Skeletal muscle satellite cell (primary cell): ENCODE measurements at regions not wholly inside any gene's neighbourhood (a gene's known extent, or its start where the extent isn't known, plus 50 kb on each side); places are given as distances from the start of the nearest gene placed in this dataset.

Experiments
- H3K27me3 ChIP-seq: 2 replicates; pipeline ENCODE4 v1.7.0; 2013; ENCODE audit warnings: low read length; ENCODE audit not compliant: control insufficient read depth, insufficient read depth
- H3K36me3 ChIP-seq: 2 replicates; pipeline ENCODE4 v1.7.0; 2013; ENCODE audit warnings: mild to moderate bottlenecking, control low read depth, low read length; ENCODE audit not compliant: insufficient read depth
- H3K4me1 ChIP-seq: 2 replicates; pipeline ENCODE4 v1.7.0; 2013; ENCODE audit warnings: low read length; ENCODE audit not compliant: control insufficient read depth, insufficient read depth
- H3K4me2 ChIP-seq: 2 replicates; pipeline ENCODE4 v1.7.0; 2013; ENCODE audit warnings: mild to moderate bottlenecking, low read length
- H3K4me3 ChIP-seq: 2 replicates; pipeline ENCODE4 v1.7.0; 2013; ENCODE audit warnings: low read length
- H3K9ac ChIP-seq: 2 replicates; pipeline ENCODE4 v1.7.0; 2013; ENCODE audit warnings: mild to moderate bottlenecking, low read depth, low read length, moderate library complexity
- H3K9me3 ChIP-seq: replicated peaks from 2 replicates; pipeline ENCODE4 v1.7.0; 2013; ENCODE audit warnings: mild to moderate bottlenecking, control low read depth, low read length

DNA sequence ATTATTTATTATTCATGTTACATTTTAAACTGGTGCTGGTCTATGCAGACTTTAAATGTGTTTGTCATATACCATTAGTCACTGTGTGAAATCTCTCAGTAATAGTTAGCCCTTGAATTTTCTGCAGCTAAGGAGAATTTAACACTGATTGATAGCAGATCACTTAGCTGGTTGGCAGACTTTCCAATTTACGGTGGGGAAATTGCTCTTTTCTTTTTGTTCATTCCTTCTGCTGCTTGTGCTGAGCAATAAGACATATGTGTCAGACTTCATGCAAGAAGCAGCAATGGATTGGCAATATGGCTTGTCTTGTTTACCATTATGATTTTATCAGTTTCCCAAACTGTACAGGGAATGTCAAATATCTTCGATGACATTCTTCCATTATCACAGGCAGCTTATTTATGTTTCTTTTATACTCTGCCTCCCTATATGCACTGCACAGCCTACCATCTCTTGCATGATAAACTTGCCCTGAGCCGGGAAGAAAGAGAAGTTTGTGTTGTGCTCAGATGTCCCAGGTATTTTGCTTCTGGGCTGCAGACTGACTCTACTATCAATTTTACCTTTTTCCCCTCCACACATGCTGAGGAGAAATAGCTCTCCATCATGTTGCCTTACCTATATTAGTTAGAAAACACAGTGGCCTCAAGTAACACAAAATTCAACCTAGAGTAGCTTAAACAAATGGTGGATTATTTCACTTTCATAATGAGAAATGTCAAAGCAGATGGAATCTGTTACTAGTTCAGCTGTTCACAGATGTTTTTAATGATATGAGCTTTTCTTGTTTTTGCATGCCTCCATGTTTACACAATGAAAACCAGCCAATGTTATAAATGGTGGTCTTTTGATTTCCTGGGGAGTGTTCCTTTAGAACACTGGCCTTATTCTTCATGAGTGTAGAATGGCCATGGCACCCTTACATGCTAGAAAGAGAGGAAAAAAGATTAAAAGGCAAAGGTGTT, 968.1 kb upstream of the GOT2 start:
- no peak overlapping the region for H3K9ac ChIP-seq
- H3K4me2 ChIP-seq: no peak overlapping the region
- no peaks in the 10 kb centered on the region for H3K9me3 ChIP-seq
- peaks cover 18% of the 10 kb centered on the region for H3K4me1 ChIP-seq
- H3K4me3 ChIP-seq: no peak overlapping the region
- H3K36me3 ChIP-seq: no peaks in the 10 kb centered on the region
- H3K27me3 ChIP-seq: peaks cover 8% of the 10 kb centered on the region

DNA sequence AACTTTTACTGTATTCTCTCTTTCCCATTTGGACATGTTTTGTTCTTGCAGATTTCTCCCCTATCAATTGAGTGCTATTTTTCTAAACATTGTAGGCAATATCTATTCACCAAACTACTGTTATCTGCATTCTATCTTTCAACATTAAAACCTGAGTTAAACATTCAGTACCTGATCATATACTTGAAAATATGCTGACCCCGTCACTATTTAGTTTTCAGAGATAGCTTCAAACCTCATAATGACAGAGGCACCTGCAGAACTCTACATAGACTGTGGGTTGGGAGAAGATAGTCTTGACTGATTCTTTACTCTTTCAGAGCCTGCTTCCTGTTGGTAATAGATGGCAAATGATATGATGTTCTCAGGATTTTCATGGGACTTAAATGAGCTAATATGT, 965.7 kb upstream of the GOT2 start:
- peaks cover 18% of the 10 kb centered on the region for H3K4me1 ChIP-seq
- H3K9me3 ChIP-seq: no peaks in the 10 kb centered on the region
- H3K9ac ChIP-seq: no peak overlapping the region
- no peaks in the 10 kb centered on the region for H3K36me3 ChIP-seq
- H3K27me3 ChIP-seq: peaks cover 5% of the 10 kb centered on the region
- no peak overlapping the region for H3K4me3 ChIP-seq
- no peak overlapping the region for H3K4me2 ChIP-seq

- no peak overlapping the region for H3K4me3 ChIP-seq
- no peak overlapping the region for H3K9ac ChIP-seq
- no peaks in the 10 kb centered on the region for H3K36me3 ChIP-seq
- H3K9me3 ChIP-seq: no peaks in the 10 kb centered on the region
- no peak overlapping the region for H3K4me2 ChIP-seq
- H3K4me1 ChIP-seq: peaks cover 18% of the 10 kb centered on the region
- peaks cover 3% of the 10 kb centered on the region for H3K27me3 ChIP-seq
These were observed 964.4 kb upstream of the GOT2 start for GRCh38 chr16:59698346-59699020.

- H3K36me3 ChIP-seq: no peaks in the 10 kb centered on the region
- no peak overlapping the region for H3K4me3 ChIP-seq
- no peaks in the 10 kb centered on the region for H3K9me3 ChIP-seq
- H3K9ac ChIP-seq: no peak overlapping the region
- H3K27me3 ChIP-seq: peaks cover 3% of the 10 kb centered on the region
- no peak overlapping the region for H3K4me2 ChIP-seq
- H3K4me1 ChIP-seq: peaks cover 18% of the 10 kb centered on the region
These were observed 963.6 kb upstream of the GOT2 start for GRCh38 chr16:59697761-59698160.

DNA sequence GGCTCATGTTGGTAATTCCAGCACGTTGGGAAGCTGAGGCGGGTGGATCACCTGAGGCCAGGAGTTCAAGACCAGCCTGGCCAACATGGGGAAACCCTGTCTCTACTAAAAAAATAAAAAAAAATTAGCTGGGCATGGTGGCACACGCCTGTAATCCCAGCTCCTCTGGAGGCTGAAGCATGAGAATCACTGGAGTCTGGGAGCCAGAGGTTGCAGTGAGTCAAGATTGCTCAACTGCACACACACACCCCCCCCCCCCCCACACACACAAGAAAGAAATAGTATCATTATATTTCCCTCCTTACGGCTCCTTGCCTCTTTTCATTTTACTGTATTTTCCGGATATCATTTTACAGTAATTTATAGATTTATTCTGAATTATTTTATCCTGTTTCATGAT, 963.1 kb upstream of the GOT2 start:
- H3K9me3 ChIP-seq: no peaks in the 10 kb centered on the region
- no peak overlapping the region for H3K4me3 ChIP-seq
- H3K36me3 ChIP-seq: no peaks in the 10 kb centered on the region
- no peak overlapping the region for H3K4me2 ChIP-seq
- no peak overlapping the region for H3K9ac ChIP-seq
- H3K27me3 ChIP-seq: peaks cover 3% of the 10 kb centered on the region
- H3K4me1 ChIP-seq: peaks cover 18% of the 10 kb centered on the region

DNA sequence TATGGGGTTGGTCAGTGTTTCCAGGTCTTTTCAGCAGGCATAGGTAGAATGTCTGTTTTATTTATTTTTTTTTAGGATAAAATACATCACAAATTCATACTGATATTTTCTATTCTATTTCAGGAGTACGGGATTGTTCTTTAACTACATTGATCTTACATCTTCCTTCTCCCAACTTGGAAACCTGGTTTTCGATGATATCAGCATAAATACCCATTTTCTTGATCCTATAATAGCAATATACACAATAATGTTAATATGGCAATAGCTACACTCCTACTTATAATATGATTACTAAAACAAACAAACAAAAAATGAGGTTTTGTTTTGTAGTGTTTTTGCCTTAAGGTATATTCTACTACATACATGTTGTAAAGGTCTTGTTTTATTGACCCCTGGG, 962.4 kb upstream of the GOT2 start:
- Histone ChIP-seq H3K9ac (no peak overlapping the region), H3K36me3 (no peaks in the 10 kb centered on the region), H3K4me1 (peaks cover 18% of the 10 kb centered on the region), H3K9me3 (no peaks in the 10 kb centered on the region), H3K4me3 (no peak overlapping the region), H3K27me3 (peaks cover 3% of the 10 kb centered on the region), H3K4me2 (no peak overlapping the region)

- Histone ChIP-seq H3K9ac (no peak overlapping the region), H3K27me3 (peaks cover 3% of the 10 kb centered on the region), H3K4me2 (no peak overlapping the region), H3K4me3 (no peak overlapping the region), H3K36me3 (no peaks in the 10 kb centered on the region), H3K4me1 (peaks cover under 1% of the 10 kb centered on the region), H3K9me3 (no peaks in the 10 kb centered on the region)
These were observed 956.1 kb upstream of the GOT2 start for GRCh38 chr16:59690216-59690615.

DNA sequence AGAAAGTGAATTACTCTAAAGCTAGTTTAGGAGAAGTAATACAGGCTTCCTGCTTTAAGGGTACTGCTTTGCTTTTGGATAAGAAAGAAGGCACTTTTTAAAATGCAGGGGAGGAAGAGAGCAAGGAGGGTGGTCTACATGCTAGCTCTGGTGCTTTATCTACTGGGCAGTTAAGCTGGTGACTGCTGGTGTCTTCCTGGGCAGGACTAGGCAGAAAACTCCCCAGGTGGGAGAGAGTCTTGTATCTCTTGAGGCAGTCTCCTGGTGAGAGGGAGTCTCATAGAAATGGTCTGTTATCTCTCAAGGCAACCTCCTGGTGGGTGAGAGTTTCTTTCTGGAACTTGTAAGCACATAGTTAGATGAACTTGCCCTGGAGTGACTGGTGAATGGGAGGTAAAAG, 953.9 kb upstream of the GOT2 start:
- Histone ChIP-seq H3K9me3 (no peaks in the 10 kb centered on the region), H3K4me2 (no peak overlapping the region), H3K36me3 (no peaks in the 10 kb centered on the region), H3K4me1 (peaks cover 11% of the 10 kb centered on the region), H3K27me3 (no peaks in the 10 kb centered on the region), H3K9ac (no peak overlapping the region), H3K4me3 (no peak overlapping the region)

DNA sequence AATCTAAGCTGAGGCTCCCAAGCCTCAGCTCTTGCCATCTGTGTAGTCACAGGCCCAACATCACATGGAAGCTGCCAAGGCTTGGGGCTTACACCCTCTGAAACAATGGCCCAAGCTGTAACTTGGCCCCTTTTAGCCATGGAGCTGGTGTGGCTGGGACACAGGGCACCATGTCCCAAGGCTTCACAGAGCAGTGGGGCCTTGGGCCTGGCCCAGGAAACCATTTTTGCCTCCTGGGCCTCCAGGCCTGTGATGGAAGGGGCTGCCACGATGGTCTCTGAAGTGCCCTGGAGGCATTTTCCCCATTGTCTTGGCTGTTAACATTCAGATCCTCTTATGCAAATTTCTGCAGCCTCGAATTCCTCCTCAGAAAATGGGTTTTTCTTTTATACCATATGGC, 952.3 kb upstream of the GOT2 start:
- no peaks in the 10 kb centered on the region for H3K27me3 ChIP-seq
- peaks cover 11% of the 10 kb centered on the region for H3K4me1 ChIP-seq
- H3K4me3 ChIP-seq: no peak overlapping the region
- H3K4me2 ChIP-seq: no peak overlapping the region
- no peak overlapping the region for H3K9ac ChIP-seq
- H3K9me3 ChIP-seq: no peaks in the 10 kb centered on the region
- H3K36me3 ChIP-seq: no peaks in the 10 kb centered on the region

DNA sequence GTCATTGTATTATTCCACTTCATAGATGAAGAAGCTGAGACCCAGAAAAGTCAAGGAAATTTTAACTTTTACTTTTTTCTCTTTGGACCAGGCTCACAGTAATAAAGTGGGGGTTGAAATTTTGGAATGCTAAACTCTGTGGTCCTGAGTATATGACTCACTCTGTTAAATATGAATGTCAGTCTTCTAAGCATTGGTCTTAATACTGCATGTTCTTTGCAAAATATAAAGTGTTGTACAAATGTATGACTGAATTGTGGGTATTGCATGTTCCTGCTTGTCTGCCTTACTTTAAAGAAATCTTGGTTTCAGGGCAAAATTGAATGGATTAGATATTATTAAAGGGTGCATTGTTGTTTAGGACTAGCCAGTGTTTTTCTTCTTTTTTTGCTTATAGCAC, 950.8 kb upstream of the GOT2 start:
- Histone ChIP-seq H3K9ac (no peak overlapping the region), H3K4me1 (peaks cover 11% of the 10 kb centered on the region), H3K9me3 (no peaks in the 10 kb centered on the region), H3K4me2 (no peak overlapping the region), H3K36me3 (no peaks in the 10 kb centered on the region), H3K27me3 (no peaks in the 10 kb centered on the region), H3K4me3 (no peak overlapping the region)

DNA sequence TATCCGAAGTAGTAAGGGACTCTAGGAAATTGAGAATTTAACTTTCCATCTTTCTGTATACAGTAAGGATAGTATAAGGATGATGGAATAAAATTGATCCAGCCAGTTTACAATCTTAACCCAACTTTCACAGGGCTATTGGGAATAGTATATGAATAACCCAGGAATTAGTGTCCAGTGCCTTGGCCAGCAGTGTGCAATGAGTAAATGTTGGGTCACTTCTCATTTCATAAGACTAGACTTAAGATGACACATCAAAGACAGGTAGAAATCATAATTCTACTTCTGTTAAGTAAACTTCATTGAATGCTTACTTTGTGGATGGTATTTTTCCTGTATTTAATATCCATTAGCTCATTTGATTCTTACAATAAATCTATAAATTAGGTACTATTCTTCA, 949.6 kb upstream of the GOT2 start:
- Histone ChIP-seq H3K4me2 (no peak overlapping the region), H3K4me1 (peaks cover 11% of the 10 kb centered on the region), H3K9me3 (no peaks in the 10 kb centered on the region), H3K4me3 (no peak overlapping the region), H3K36me3 (no peaks in the 10 kb centered on the region), H3K9ac (no peak overlapping the region), H3K27me3 (no peaks in the 10 kb centered on the region)
